HT1080 (cell line): ENCODE measurements at regions not wholly inside any gene's neighbourhood (a gene's known extent, or its start where the extent isn't known, plus 50 kb on each side); places are given as distances from the start of the nearest gene placed in this dataset.
A peak's percentile ranks its signal among the peaks of the same experiment; 100 is the strongest.

Experiments used
- DNase-seq: peaks from one replicate; pipeline ENCODE4 v3.0.0-alpha.2; 2015; ENCODE audit warnings: low read depth

GRCh38 chr15:39459548-39459947 is 121.3 kb upstream of the THBS1 start:
- DNase-seq = no peak

- no peak for DNase-seq
Observed at GRCh38 chr15:39460748-39461147, 120.1 kb upstream of the THBS1 start.

DNA sequence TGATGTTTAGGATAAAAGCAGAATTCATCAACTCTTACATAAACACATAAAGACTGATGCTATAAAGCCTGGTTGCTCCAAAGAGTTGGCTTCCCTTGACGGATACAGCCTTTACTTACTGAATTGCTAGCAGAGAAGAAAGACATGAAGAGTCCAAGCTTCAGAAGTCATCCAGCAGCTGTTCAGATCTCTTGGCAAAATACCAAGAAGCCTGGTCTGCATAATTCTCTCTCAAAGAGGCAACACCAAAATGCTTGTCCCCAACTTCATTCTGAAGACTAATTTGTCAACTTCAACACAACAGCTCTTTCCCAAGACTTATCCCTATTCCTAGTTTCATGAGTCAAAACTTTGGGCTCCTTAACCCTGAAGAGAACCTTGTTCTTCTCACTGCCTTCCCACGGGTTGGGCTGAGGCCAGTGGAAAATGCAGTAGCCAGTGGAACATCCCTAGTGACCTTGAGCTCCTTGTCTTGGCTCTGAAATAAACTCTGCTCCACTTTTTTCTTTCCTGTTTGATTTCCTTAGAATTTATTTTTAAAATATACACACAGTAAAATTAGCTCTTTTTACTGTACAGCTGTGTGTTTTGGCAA is 119.2 kb upstream of the THBS1 start:
- DNase-seq = no peak

- DNase-seq = peak; percentile 59
Observed at GRCh38 chr15:39462691-39463090, 118.2 kb upstream of the THBS1 start.

- no peak for DNase-seq
Observed at GRCh38 chr15:39465843-39466749, 114.8 kb upstream of the THBS1 start.

- no peak for DNase-seq
Observed at GRCh38 chr15:39466750-39467105, 114.2 kb upstream of the THBS1 start.

- DNase-seq = no peak
Observed at GRCh38 chr15:39468331-39468730, 112.5 kb upstream of the THBS1 start.

DNA sequence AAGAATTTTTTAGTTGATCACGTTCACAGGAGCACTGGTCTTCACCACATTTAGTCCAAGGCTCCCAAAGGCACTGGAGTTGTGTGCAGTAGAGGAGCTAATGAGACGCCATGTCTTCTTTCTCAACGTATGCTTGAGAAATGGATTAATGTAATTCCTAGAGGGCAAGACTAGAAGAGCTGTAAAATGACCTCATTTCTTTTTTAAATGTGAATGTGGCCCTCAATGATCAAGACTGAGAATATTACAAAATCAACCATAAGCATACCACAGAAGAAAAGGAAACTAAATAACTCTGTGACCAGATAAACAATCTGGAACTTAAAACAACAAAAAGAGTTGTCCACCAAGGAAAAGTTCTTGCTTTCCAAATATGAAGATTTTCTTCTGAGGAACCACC is 112.1 kb upstream of the THBS1 start:
- no peak for DNase-seq

- no peak for DNase-seq
Observed at GRCh38 chr15:39471785-39472574, 108.9 kb upstream of the THBS1 start.

GRCh38 chr15:39472621-39473297 is 108.1 kb upstream of the THBS1 start:
- DNase-seq = no peak

DNA sequence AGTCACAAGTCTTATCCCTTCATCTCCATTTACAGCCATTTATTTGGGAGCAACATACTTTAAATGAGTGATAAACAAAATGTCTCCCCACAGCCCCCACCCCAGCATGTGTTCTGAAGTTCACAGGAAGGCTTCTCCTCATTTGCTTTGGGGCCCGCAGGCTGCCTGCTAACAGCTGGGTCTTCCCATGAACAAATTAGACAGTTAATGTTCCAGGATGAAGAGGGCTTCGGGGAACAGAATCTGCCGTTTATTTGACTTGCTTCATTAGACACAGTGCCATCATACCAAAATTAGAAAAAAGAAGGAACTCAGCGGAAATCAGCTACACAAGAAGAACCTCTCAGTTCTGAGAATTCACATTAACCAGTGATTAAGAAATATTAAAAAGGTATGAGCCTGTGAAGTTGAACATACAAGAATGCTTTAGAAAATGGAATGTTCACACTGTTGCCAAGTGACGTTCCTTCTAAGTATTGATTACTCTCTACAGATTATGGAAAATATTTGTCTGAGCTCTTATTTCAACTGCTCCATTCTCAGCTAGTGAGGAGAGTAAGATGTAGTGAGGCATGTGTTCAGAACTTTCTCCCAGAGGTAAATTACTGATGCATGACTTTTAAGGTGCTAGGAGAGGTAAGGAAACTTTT is 107.5 kb upstream of the THBS1 start:
- no peak for DNase-seq

GRCh38 chr15:39474657-39475056 is 106.2 kb upstream of the THBS1 start:
- DNase-seq = peak; percentile 4

DNA sequence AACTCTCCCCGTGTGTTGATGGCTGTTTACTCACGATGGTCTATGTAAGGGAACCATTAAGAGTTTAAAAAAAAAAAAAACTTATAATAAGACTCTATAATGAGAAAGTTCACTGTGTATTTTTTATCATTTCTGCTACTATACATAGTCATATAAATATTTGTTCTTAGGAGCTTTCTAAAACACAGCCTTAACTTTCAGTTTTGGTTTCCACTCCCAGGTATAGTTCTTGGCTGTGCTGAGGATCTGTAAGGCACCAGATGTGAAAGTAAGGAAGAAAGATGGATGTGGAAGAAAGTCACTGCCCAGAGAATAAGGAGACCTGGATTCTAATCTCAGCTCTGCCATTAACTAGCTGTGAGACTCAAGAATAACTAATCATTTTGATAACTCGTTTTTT is 101.9 kb upstream of the THBS1 start:
- no peak for DNase-seq

DNA sequence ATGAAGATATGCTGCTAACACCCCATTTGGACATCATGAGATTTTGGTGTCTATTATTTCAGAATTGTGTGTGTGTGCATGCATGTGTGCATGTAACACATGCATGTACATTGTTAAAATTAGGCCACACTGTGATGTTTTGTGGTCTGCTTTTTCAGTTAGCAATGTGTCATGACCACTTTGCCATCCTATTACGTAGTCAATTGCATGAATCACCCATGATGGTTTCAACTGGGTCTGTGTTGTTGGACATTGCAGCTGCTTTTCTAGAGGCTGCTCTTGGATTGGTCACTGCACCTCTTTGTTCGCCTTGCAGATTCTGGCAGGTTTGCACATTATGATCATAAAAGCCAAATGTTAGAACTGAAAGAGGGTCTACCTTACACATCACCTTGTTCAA is 101.0 kb upstream of the THBS1 start:
- DNase-seq = peak; percentile 62

- DNase-seq = no peak
Observed at GRCh38 chr15:39482459-39482858, 98.4 kb upstream of the THBS1 start.

DNA sequence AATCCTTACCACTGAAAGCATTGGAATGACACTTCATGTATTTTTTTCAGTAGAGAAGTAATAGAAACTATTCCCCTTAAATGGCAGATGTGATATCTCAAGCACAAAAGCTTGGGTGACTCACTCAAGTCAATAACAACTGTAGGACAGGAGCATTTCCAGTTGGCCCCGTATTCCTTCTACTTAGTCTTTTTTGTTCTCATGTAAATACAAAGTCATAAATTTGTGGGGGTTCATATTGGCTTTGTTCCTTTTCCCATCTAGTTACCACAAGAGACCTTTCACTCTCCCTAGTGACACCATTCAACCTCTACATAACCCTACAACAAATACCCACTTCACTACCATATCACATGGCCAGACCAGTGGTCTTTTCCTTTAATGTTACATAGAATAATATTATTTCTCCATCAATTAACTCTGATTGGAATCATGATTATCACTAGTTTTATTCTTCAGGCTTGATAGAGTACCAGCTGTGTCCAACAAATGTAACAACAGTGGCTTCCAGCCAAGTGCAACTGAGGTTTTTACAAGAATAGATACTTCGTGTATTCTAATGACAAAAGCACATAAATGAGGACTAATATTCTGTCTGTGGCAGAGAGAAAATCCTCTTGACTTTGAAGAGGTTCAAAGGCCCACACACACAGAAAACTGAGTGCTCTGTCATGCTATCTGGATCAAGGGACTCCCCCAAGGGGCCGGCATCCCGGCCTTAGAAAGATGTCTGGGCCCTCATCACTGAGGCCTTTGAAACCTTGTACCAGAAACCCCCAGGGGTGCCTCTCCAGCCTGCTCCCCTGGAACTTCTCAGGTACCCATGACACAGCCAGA is 94.0 kb upstream of the THBS1 start:
- DNase-seq = no peak

- DNase-seq = no peak
Observed at GRCh38 chr15:39487458-39487735, 93.5 kb upstream of the THBS1 start.

DNA sequence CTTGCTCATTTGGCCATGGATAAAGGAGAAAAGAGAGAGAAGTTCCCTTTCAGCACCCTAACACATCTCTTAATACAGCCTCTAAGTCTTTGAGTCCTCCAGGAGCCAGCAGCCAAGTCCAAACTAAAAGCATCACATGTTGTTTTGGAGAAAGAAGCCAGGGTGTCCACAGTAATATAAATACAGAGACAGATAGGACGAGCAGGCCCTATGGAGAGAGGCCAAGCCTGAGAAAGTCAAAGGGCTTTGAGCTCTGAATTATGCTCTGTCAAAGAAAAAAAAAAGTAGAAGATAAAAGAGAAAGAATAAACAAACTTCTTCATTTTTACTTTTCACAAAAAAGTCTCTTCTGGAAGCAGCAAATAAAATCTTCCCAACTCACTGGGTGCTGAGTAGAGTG is 92.4 kb upstream of the THBS1 start:
- DNase-seq = no peak

GRCh38 chr15:39488961-39489360 is 91.9 kb upstream of the THBS1 start:
- DNase-seq = no peak

- no peak for DNase-seq
Observed at GRCh38 chr15:39491115-39491885, 89.6 kb upstream of the THBS1 start.
